ENCODE measurements at regions not wholly inside any gene's neighbourhood (a gene's known extent, or its start where the extent isn't known, plus 50 kb on each side); places are given as distances from the start of the nearest gene placed in this dataset.
"Not testable (repeated sequence)": the region's sequence is repeated elsewhere in the genome, so short reads cannot be mapped to it uniquely, and the experiment has no call there.

DNA sequence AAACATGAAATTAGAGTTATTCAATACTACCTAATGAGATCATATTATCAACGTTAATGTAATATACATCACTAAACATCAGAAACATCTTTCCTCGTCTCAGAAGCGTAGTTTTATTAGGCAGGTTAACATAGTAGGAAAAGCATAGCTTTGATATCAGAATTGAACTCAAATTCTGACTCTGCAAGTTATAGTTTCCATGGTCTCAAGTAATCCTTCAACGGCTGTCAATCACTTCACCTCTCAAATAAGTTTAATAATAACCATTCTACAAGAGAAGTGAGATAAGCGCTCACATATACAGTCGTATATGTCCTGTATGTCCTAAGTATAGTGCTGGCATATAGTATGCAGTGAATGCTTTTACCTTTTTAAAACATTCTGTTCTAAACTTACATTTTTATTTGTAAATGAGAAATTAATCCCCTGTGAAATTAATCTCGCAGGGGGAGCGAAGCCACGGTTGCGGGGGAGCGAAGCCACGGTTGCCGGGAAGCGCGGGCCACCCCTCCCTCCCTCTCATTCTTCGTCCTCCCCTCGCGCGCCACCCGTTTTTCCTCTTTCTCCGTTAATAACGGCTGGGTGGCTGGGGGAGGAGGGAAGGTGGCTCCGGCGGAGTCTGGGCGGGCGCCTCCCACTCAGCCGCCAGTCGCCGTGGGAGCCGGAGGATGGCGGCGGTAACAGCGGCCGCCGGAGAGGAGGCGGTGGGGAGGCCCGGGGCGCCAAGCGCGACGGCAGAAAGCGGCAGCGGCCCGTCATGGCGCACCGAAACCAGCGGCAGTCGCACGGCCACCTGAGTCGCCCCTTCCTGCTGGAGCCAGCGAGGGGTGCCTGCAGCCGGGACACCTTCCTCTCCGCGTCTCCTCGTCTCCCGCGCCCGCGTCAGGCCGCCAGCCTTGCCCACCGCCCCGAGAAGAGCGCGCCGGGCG lies 163.8 kb downstream of the KBTBD2 start:
- peak overlapping the region; percentile 62 for H3K4me3 ChIP-seq (replicated peaks; ENCODE audit: low read depth, low read length)
- DNase-seq (ENCODE audit: low read depth), result peak; percentile 29

DNA sequence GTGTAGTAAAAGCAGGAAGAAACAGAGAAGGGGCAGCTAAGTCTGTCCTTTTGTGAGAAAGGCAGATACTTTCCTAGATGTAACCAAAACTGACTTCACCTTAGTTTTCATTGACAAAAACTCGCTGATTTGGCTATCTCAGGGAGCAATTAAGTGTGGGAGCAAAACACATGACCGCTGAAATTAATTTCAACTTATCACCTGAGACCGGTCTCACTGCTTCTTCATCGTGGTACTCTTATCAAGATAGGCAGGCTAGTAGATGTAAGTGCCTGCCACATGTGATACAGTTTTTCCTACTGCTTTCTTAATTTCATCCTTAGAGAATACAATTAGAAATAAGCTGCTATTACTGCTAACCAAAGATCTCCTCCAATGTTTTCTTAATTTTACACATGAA lies 168.7 kb downstream of the KBTBD2 start:
- not testable (repeated sequence) for DNase-seq (ENCODE audit: low read depth); H3K4me3 ChIP-seq (replicated peaks; ENCODE audit: low read depth, low read length)

DNA sequence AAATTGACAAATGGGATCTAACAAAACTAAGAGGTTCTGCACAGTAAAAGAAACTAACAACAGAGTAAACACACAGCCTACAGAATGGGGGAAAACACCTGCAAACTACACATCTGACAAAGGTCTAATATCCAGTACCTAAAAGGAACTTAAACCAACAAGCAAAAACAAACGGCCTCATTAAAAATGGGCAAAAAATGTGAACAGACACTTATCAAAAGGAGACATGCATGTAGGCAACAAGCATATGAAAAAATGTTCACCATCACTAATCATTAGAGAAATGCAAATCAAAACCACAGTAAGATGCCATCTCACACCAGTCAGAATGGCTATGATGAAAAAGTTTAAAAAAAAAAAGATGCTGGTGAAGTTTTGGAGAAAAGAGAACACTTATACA lies 197.4 kb downstream of the KBTBD2 start:
- TF ChIP-seq, protein P1, sequence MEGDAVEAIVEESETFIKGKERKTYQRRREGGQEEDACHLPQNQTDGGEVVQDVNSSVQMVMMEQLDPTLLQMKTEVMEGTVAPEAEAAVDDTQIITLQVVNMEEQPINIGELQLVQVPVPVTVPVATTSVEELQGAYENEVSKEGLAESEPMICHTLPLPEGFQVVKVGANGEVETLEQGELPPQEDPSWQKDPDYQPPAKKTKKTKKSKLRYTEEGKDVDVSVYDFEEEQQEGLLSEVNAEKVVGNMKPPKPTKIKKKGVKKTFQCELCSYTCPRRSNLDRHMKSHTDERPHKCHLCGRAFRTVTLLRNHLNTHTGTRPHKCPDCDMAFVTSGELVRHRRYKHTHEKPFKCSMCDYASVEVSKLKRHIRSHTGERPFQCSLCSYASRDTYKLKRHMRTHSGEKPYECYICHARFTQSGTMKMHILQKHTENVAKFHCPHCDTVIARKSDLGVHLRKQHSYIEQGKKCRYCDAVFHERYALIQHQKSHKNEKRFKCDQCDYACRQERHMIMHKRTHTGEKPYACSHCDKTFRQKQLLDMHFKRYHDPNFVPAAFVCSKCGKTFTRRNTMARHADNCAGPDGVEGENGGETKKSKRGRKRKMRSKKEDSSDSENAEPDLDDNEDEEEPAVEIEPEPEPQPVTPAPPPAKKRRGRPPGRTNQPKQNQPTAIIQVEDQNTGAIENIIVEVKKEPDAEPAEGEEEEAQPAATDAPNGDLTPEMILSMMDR (IDR thresholded peaks at IDR 0.05; ENCODE audit: low read length, missing control alignments), result no peak
- DNase-seq (ENCODE audit: low read depth), result no peak
- H3K4me3 ChIP-seq (replicated peaks; ENCODE audit: low read depth, low read length), result no peak overlapping the region

DNA sequence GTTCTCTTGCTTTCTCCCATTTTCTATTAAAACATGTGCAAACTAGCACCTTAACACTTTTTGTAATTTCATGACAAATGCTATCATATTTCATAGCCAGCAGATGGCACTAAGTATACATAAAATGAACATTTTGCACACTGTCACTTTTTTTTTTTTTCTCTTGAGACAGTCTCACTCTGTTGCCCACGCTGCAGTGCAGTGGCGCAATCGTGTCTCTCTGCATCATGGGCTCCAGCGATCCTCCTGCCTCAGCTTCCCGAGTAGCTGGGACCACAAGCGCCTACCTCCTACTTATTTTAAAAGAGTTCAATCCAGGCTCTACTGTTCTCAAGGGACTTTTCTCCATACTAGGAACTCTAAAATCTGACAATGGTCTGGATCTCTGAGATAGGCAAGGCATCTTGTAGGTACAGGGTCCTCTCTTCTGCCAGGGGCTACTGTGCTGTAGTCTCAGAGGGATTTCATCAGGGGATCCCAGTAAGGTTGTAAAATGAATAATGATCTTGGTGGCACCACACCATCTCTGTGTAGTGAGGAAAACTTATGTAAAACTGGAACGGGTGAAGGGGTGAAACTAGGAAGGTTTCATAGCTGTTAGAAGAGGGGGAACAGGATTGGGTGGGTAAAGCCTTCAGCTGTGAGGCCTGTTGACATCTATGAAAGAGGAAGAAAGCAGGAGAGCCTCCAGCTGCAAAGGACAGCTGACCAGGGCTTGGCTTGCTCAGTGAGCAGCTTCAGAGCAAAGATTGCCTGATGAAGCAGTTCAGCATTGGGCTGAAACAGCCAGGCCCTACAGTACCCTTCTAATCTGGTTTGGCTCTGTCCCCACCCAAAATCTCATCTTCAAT lies 196.9 kb downstream of the AVL9 start:
- peak; percentile 63 for DNase-seq (ENCODE audit: low read depth)
- TF ChIP-seq, protein P1 (IDR thresholded peaks at IDR 0.05; ENCODE audit: low read length, missing control alignments), result peak; percentile 8
- H3K4me3 ChIP-seq (replicated peaks; ENCODE audit: low read depth, low read length), result not testable (repeated sequence)

DNA sequence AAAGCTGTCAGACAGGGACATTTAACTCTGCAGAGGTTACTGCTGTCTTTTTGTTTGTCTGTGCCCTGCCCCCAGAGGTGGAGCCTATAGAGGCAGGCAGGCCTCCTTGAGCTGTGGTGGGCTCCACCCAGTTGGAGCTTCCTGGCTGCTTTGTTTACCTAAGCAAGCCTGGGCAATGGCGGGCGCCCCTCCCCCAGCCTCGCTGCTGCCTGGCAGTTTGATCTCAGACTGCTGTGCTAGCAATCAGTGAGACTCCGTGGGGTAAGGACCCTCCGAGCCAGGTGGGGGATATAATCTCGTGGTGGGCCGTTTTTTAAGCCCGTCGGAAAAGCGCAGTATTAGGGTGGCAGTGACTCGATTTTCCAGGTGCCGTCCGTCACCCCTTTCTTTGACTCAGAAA lies 192.8 kb downstream of the AVL9 start:
- H3K4me3 ChIP-seq (replicated peaks; ENCODE audit: low read depth, low read length); DNase-seq (ENCODE audit: low read depth): not testable (repeated sequence)

DNA sequence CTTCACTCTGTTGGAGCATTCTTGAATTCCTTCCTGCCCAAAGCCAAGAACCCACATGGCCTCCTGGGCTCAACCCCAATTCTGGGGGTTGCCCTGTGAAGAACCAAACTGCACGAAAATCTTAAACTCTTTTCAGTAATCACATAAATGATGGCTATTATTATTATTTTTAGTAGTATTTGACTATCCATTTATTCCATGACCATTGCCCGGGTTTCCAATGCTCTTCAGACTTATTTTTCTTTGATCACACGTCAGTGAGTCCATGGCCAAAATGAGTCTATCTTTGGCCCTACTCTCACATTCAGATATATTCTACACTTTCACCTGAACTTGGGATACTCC lies 185.9 kb downstream of the AVL9 start:
- no peak for DNase-seq (ENCODE audit: low read depth)
- TF ChIP-seq, protein P1 (IDR thresholded peaks at IDR 0.05; ENCODE audit: low read length, missing control alignments), result no peak
- H3K4me3 ChIP-seq (replicated peaks; ENCODE audit: low read depth, low read length), result no peak overlapping the region

DNA sequence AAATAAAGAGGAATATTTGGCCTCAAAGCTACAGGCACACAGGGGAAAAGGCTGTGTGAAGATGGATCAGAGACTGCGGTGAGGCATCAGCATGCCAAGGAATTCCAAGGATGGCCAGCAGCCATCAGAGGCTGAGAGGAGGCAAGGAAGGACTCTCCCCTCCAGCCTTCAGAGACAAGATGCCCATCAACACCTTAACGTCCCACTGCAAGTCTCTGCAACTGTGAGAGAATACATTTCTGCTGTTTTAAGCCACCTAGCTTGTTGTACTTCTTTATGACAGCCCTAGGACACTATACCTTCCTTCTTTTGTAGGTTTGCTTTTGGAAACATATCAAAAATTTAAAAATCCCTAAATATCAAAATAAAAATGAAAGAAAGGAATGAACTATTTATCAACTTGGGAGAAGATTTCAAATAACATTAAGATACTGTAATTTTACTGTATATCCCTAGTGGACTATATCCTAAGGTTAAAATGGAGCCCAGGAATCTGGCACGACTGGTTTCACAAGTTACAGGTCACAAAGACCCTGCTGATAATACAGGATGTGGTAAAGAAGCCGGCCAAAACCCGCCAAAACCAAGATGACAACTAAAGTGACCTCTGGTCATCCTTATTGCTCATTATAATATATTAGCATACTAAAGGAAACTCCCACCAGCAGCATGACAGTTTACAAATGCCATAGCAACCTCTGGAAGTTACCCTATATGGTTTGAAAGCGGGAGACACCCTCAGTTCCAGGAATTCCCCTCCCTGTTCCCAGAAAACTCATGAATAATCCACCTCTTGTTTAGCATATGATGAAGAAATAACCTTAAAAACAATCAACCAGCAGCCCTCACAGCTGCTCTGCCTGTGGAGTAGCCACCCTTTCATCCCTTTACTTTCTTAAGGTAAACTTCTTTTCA lies 185.2 kb downstream of the AVL9 start:
- TF ChIP-seq, protein P1 (IDR thresholded peaks at IDR 0.05; ENCODE audit: low read length, missing control alignments), result no peak
- H3K4me3 ChIP-seq (replicated peaks; ENCODE audit: low read depth, low read length), result no peak overlapping the region
- DNase-seq (ENCODE audit: low read depth), result peak; percentile 84

DNA sequence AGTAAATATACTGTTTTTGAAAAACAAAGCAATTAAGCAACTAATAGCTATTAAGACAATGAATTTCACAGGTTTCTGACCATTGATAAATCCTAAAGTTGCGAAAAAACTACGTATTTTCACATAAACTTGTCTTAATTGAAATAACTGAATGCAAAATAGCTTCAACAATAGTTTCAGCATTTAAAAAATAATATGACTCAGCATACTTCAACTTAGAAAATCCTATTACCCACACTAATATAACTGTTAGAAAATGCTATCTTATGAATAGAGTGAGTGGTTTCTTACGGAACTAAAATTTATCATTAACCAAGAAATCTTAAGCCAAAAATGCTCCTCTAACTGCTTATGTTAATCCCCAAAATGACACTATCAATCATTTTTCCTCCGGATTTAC lies 183.9 kb downstream of the AVL9 start:
- TF ChIP-seq, protein P1 (IDR thresholded peaks at IDR 0.05; ENCODE audit: low read length, missing control alignments), result no peak

More for the DNA sequence above, 183.9 kb downstream of the AVL9 start:
- DNase-seq (ENCODE audit: low read depth), result no peak
- no peak overlapping the region for H3K4me3 ChIP-seq (replicated peaks; ENCODE audit: low read depth, low read length)
